SK-N-MC (cell line): ENCODE measurements at regions not wholly inside any gene's neighbourhood (a gene's known extent, or its start where the extent isn't known, plus 50 kb on each side); places are given as distances from the start of the nearest gene placed in this dataset.

Experiments
- DNase-seq: peaks from one replicate; pipeline ENCODE4 v3.0.0-alpha.2; 2011; ENCODE audit warnings: low read depth, low spot score
- H3K27ac ChIP-seq: fragments of 200-600 bp; sonication (generic); 2 replicates; pipeline ENCODE4 v1.5.1; 2016; ENCODE audit warnings: mixed run types
- H3K36me3 ChIP-seq: fragments of 200-600 bp; sonication (generic); 2 replicates; pipeline ENCODE4 v1.6.1; 2017; ENCODE audit warnings: antibody characterized with exemption, low read length, mixed read lengths; ENCODE audit not compliant: insufficient read depth
- H3K4me3 ChIP-seq: fragments of 200-600 bp; sonication (generic); 2 replicates; pipeline ENCODE4 v1.5.1; 2016
- H3K9ac ChIP-seq: fragments of 200-600 bp; sonication (generic); 2 replicates; pipeline ENCODE4 v1.8.0; 2017; ENCODE audit warnings: mixed run types, mixed read lengths; ENCODE audit not compliant: insufficient read length
- H3K9me3 ChIP-seq: fragments of 200-600 bp; sonication (generic); 2 replicates; pipeline ENCODE4 v1.6.1; 2017; ENCODE audit warnings: low read depth, mild to moderate bottlenecking, antibody characterized with exemption, low read length, moderate library complexity, mixed read lengths
- EZH2 ChIP-seq: fragments of 200-600 bp; sonication (generic); IDR thresholded peaks from one replicate; pipeline ENCODE4 v1.6.1; 2017; ENCODE audit warnings: antibody characterized with exemption
- FOXP2 ChIP-seq: optimal IDR thresholded peaks from 2 replicates; pipeline ENCODE3; 2011; ENCODE audit warnings: mild to moderate bottlenecking, moderate library complexity; ENCODE audit not compliant: insufficient read depth; ENCODE audit errors: extremely low read length, control extremely low read depth
- POLR2AphosphoS5 ChIP-seq: IDR thresholded peaks from 2 replicates; pipeline ENCODE4 v1.6.1; 2012; ENCODE audit warnings: mild to moderate bottlenecking, low read depth, low read length, borderline replicate concordance

GRCh38 chr3:124297062-124297980 is 305.4 kb upstream of the ROPN1 start:
- no peak overlapping the region for H3K27ac ChIP-seq
- no peak overlapping the region for H3K9ac ChIP-seq
- no peaks in the 10 kb centered on the region for H3K9me3 ChIP-seq
- no peak overlapping the region for H3K4me3 ChIP-seq
- no peak for DNase-seq
- TF ChIP-seq FOXP2: no peak
- no peaks in the 10 kb centered on the region for H3K36me3 ChIP-seq

- Histone ChIP-seq H3K36me3 (no peaks in the 10 kb centered on the region), H3K4me3 (no peak overlapping the region), H3K9ac (no peak overlapping the region), H3K9me3 (no peaks in the 10 kb centered on the region), H3K27ac (no peak overlapping the region)
- no peak for TF ChIP-seq POLR2AphosphoS5
- TF ChIP-seq FOXP2: no peak
- TF ChIP-seq EZH2: no peak
- DNase-seq: no peak
These were observed 306.4 kb upstream of the ROPN1 start for GRCh38 chr3:124298301-124298700.

DNA sequence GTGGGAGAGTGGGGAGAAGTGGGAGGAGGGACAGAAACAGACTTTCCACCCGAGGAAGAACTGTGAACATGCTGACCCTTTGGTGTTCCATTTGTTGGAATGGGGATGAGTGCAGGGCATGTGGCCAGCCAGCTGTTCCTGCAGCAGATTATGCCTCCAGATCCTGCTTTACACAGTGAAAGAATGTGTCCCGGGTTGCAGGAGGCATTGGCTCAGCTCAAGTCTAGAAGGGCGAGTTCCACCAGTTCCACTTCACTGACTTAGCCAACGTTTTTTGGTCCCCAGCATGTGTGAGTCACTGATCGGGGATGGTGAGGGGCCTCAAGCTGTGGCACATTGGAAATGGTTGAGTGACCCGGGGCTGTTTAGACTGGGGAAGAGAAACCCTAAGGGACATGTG is 307.0 kb upstream of the ROPN1 start:
- Histone ChIP-seq H3K36me3 (no peaks in the 10 kb centered on the region), H3K27ac (no peak overlapping the region), H3K9me3 (no peaks in the 10 kb centered on the region), H3K4me3 (no peak overlapping the region), H3K9ac (no peak overlapping the region)
- DNase-seq: no peak
- TF ChIP-seq POLR2AphosphoS5 (no peak), FOXP2 (no peak), EZH2 (no peak)

- TF ChIP-seq POLR2AphosphoS5: no peak
- TF ChIP-seq EZH2: no peak
- no peak for TF ChIP-seq FOXP2
- DNase-seq: no peak
- H3K36me3 ChIP-seq: no peaks in the 10 kb centered on the region
- no peak overlapping the region for H3K4me3 ChIP-seq
- H3K9ac ChIP-seq: no peak overlapping the region
- no peaks in the 10 kb centered on the region for H3K9me3 ChIP-seq
- H3K27ac ChIP-seq: no peak overlapping the region
These were observed 307.9 kb upstream of the ROPN1 start for GRCh38 chr3:124299831-124300230.

GRCh38 chr3:124300416-124300815 is 308.5 kb upstream of the ROPN1 start:
- H3K9me3 ChIP-seq: no peaks in the 10 kb centered on the region
- TF ChIP-seq POLR2AphosphoS5 (no peak), EZH2 (no peak), FOXP2 (no peak)
- no peak overlapping the region for H3K9ac ChIP-seq
- H3K36me3 ChIP-seq: no peaks in the 10 kb centered on the region
- no peak overlapping the region for H3K4me3 ChIP-seq
- DNase-seq: no peak
- H3K27ac ChIP-seq: no peak overlapping the region

DNA sequence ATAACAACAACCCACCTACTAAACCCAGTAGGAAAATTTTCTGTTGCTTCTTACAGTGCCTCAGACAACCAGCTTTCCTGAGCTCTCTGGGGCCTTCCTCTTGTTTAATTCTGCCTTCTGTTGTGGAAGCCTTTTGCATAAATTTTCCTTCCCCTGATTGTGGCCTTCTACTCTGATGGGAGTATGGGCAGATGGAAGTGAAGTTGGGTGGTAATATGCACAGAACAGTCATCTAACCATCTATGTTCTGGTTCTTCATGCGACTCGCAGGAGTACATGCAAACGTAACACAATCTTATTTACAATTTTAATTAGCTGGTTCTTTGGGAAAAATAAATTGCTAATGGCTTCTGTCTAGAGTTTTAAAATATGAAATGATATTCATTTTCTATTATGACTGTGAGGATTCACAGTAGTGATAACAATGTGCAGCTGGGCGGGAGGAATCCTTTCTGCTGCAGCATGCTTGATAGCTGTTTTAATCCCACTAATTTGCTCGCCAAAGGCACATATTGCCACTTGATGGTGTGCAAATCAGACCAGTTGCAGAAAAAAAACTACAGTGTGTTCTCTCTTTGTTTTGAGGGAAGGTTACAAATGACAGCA is 311.5 kb upstream of the ROPN1 start:
- no peak for DNase-seq
- Histone ChIP-seq H3K9ac (no peak overlapping the region), H3K9me3 (peaks cover 3% of the 10 kb centered on the region; the same call in 1 of the 2 replicates), H3K36me3 (no peaks in the 10 kb centered on the region), H3K27ac (no peak overlapping the region), H3K4me3 (no peak overlapping the region)
- TF ChIP-seq FOXP2: no peak
- no peak for TF ChIP-seq POLR2AphosphoS5
- TF ChIP-seq EZH2: no peak

GRCh38 chr3:124306665-124307064 is 314.7 kb upstream of the ROPN1 start:
- no peak for DNase-seq
- Histone ChIP-seq H3K9me3 (peaks cover 3% of the 10 kb centered on the region; the same call in 1 of the 2 replicates), H3K9ac (no peak overlapping the region), H3K36me3 (no peaks in the 10 kb centered on the region), H3K27ac (no peak overlapping the region), H3K4me3 (no peak overlapping the region)
- TF ChIP-seq FOXP2 (no peak), EZH2 (no peak), POLR2AphosphoS5 (no peak)

DNA sequence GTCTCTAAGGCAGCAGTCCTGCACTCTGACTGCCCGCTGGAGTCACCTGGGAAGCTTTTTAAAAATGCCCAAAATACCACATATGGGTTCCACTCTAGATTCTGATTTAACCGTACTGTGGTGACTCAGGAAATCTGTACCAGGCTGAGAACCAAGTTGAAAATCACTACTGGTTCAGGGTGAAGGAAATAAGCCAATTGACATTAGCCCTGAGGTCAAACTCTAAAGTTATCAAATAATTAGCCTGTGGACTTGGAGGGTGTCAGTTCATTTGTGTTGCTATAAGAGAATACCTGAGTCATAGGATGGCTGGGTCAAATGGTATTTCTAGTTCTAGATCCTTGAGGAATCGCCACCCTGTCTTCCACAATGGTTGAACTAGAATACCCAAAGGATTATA is 321.7 kb upstream of the ROPN1 start:
- no peak for TF ChIP-seq POLR2AphosphoS5
- no peak for TF ChIP-seq FOXP2
- no peak for TF ChIP-seq EZH2
- Histone ChIP-seq H3K4me3 (no peak overlapping the region), H3K9me3 (no peaks in the 10 kb centered on the region), H3K27ac (no peak overlapping the region), H3K9ac (no peak overlapping the region), H3K36me3 (no peaks in the 10 kb centered on the region)
- no peak for DNase-seq
